GM12872 (cell line): ENCODE measurements at regions not wholly inside any gene's neighbourhood (a gene's known extent, or its start where the extent isn't known, plus 50 kb on each side); places are given as distances from the start of the nearest gene placed in this dataset.

Experiments
- CTCF ChIP-seq: IDR thresholded peaks from 3 replicates; pipeline ENCODE4 v1.5.1; 2011; ENCODE audit warnings: low read depth, mild to moderate bottlenecking, low read length, moderate library complexity; ENCODE audit not compliant: insufficient read depth

- TF ChIP-seq CTCF: no peak
These were observed 203.8 kb upstream of the CDH4 start for GRCh38 chr20:61048302-61048701.

DNA sequence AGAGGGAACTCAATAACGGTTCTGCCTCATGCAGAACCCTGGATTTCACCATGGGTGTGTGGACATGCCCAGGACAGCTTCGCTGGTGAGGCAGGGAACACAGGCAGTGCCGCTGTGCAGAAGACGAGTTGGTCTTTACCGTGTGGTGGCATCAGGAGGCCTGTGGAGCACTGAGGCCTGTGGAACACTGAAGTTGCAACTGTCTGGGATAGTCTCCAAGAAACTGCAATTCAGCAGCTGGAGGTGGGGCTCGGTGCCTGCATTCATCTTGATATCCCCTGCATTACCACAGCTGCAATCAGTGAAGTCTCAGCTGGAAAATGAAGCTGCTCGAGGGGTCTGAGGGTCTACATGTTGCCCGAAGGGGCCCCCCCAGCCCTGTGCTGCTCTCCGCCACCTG, 202.4 kb upstream of the CDH4 start:
- TF ChIP-seq CTCF: no peak

- no peak for TF ChIP-seq CTCF
These were observed 201.6 kb upstream of the CDH4 start for GRCh38 chr20:61050336-61050890.

- TF ChIP-seq CTCF: no peak
These were observed 199.8 kb upstream of the CDH4 start for GRCh38 chr20:61052195-61052750.

- no peak for TF ChIP-seq CTCF
These were observed 199.2 kb upstream of the CDH4 start for GRCh38 chr20:61052776-61053442.

GRCh38 chr20:61053487-61053886, 198.6 kb upstream of the CDH4 start:
- TF ChIP-seq CTCF: no peak

DNA sequence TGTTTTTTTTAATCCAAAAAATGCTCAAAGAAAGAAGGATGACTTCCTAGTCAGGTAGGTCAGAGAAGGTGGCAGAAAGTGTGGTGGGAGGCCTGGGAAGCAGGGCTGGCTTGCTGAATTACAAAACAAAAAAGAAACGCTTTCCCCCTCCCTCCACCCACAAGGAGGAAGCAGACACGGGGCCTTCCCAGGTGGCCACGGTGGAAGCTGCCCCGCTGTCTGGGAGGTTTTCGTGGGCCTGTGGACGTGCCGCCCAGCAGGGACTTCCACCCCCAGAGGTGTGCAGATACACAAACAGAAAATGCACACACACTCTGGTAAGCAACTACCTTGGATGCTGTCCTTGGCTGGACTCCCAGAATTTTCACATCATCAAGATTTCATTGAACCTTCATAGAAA, 198.2 kb upstream of the CDH4 start:
- TF ChIP-seq CTCF: no peak
